Lower leg skin (tissue), 4 donors: ENCODE measurements at regions not wholly inside any gene's neighbourhood (a gene's known extent, or its start where the extent isn't known, plus 50 kb on each side); places are given as distances from the start of the nearest gene placed in this dataset.

Experiments used
- DNase-seq, 2 donors: peaks; one replicate each; pipeline ENCODE4 v3.0.0-alpha.2; 2019; ENCODE audit warnings: low spot score in 2 of 2
- H3K4me3 ChIP-seq: fragments of 200-600 bp; sonication (generic); 2 replicates; pipeline ENCODE4 v1.5.1; 2017; ENCODE audit warnings: mild to moderate bottlenecking, low read depth; ENCODE audit not compliant: poor library complexity, severe bottlenecking
- CTCF ChIP-seq, 3 donors: fragments of 450-650 bp; IDR thresholded peaks; one replicate each; pipeline ENCODE4 v1.5.1; 2016; ENCODE audit warnings: antibody characterized with exemption in 3 of 3, mild to moderate bottlenecking in 3 of 3, moderate library complexity in 2 of 3
- POLR2A ChIP-seq, 2 donors: fragments of 450-650 bp; IDR thresholded peaks; one replicate each; pipeline ENCODE4 v1.6.1; 2016 to 2017; ENCODE audit warnings: antibody characterized with exemption in 2 of 2, mild to moderate bottlenecking in 1 of 2, moderate library complexity in 1 of 2
- WGBS, 2 donors: methylation state at CpG; one replicate each; pipeline ENCODE4 v1.1.5; 2018; 5-methylcytosine and 5-hydroxymethylcytosine counted together
- intact Hi-C: fragments of 100-400 bp; cut with DNase I; formaldehyde crosslinking; loops from one replicate; pipeline ENCODE4 v1.15.0; 2023; ENCODE audit warnings: low total_unique reads

- TF ChIP-seq POLR2A (IDR thresholded peaks at IDR 0.05) = no peak
- TF ChIP-seq CTCF (IDR thresholded peaks at IDR 0.05) = no peak
- 22 to 84% methylated on average over 1 of the region's 1 CpG for WGBS, 2 donors
- no peak for DNase-seq
These were observed 121.1 kb upstream of the ACP3 start for GRCh38 chr3:132196113-132196512.

GRCh38 chr3:132198516-132198915 is 118.7 kb upstream of the ACP3 start:
- no peak overlapping the region for H3K4me3 ChIP-seq
- no peak for TF ChIP-seq CTCF (IDR thresholded peaks at IDR 0.05)
- TF ChIP-seq POLR2A (IDR thresholded peaks at IDR 0.05) = no peak
- no peak for DNase-seq
- intact Hi-C loops = no loop called here

More at GRCh38 chr3:132196113-132196512, 121.1 kb upstream of the ACP3 start:
- intact Hi-C loops = no loop called here
- no peak overlapping the region for H3K4me3 ChIP-seq

GRCh38 chr3:132199451-132199850 is 117.8 kb upstream of the ACP3 start:
- intact Hi-C loops = no loop called here
- no peak for DNase-seq
- no peak for TF ChIP-seq CTCF (IDR thresholded peaks at IDR 0.05)
- 56 to 63% methylated on average over 1 of the region's 1 CpG for WGBS, 2 donors
- no peak overlapping the region for H3K4me3 ChIP-seq

GRCh38 chr3:132202586-132202985 is 114.6 kb upstream of the ACP3 start:
- WGBS, 2 donors = 87 to 88% methylated on average over 3 of the region's 3 CpGs
- no peak for TF ChIP-seq CTCF (IDR thresholded peaks at IDR 0.05)
- no peak for TF ChIP-seq POLR2A (IDR thresholded peaks at IDR 0.05)
- intact Hi-C loops = no loop called here
- DNase-seq = no peak
- no peak overlapping the region for H3K4me3 ChIP-seq

GRCh38 chr3:132203889-132204596 is 113.2 kb upstream of the ACP3 start:
- WGBS, 2 donors = 64 to 71% methylated on average over 3 of the region's 3 CpGs

More at GRCh38 chr3:132203889-132204596, 113.2 kb upstream of the ACP3 start:
- intact Hi-C loops = no loop called here
- TF ChIP-seq POLR2A (IDR thresholded peaks at IDR 0.05) (no peak), CTCF (IDR thresholded peaks at IDR 0.05) (no peak)
- no peak for DNase-seq
- H3K4me3 ChIP-seq = no peak overlapping the region
